Gastroesophageal sphincter (tissue), 3 donors: ENCODE measurements at regions not wholly inside any gene's neighbourhood (a gene's known extent, or its start where the extent isn't known, plus 50 kb on each side); places are given as distances from the start of the nearest gene placed in this dataset.

Experiments used
- EP300 ChIP-seq: sonication (generic); formaldehyde crosslinking; IDR thresholded peaks from one replicate; pipeline ENCODE4 v1.6.1; 2017; ENCODE audit warnings: antibody characterized with exemption, mild to moderate bottlenecking
- POLR2A ChIP-seq, 2 donors: fragments of 450-650 bp; IDR thresholded peaks; one replicate each; pipeline ENCODE4 v1.6.1; 2017; ENCODE audit warnings: antibody characterized with exemption in 2 of 2, mild to moderate bottlenecking in 2 of 2, moderate library complexity in 1 of 2
- POLR2AphosphoS5 ChIP-seq: sonication (generic); formaldehyde crosslinking; IDR thresholded peaks from one replicate; pipeline ENCODE4 v1.6.1; 2017; ENCODE audit warnings: antibody characterized with exemption
- TF ChIP-seq, protein P1 (sequence below), 4 experiments: fragments of 200-600 bp in 2 of 4; fragments of 450-650 bp in 2 of 4; sonication (generic) in 1 of 4; IDR thresholded peaks; one replicate each; pipeline ENCODE4 v1.5.1; 2017 to 2019; ENCODE audit warnings: antibody characterized with exemption in 4 of 4, mild to moderate bottlenecking in 2 of 4, moderate library complexity in 2 of 4

GRCh38 chr7:26930845-26931244, 66.5 kb upstream of the SKAP2 start:
- TF ChIP-seq POLR2A (IDR thresholded peaks at IDR 0.05), result no peak
- TF ChIP-seq EP300, result no peak
- TF ChIP-seq, protein P1, sequence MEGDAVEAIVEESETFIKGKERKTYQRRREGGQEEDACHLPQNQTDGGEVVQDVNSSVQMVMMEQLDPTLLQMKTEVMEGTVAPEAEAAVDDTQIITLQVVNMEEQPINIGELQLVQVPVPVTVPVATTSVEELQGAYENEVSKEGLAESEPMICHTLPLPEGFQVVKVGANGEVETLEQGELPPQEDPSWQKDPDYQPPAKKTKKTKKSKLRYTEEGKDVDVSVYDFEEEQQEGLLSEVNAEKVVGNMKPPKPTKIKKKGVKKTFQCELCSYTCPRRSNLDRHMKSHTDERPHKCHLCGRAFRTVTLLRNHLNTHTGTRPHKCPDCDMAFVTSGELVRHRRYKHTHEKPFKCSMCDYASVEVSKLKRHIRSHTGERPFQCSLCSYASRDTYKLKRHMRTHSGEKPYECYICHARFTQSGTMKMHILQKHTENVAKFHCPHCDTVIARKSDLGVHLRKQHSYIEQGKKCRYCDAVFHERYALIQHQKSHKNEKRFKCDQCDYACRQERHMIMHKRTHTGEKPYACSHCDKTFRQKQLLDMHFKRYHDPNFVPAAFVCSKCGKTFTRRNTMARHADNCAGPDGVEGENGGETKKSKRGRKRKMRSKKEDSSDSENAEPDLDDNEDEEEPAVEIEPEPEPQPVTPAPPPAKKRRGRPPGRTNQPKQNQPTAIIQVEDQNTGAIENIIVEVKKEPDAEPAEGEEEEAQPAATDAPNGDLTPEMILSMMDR (IDR thresholded peaks at IDR 0.05), result no peak
- TF ChIP-seq POLR2AphosphoS5, result no peak
